Upper lobe of left lung (tissue), 6 donors: ENCODE measurements at regions not wholly inside any gene's neighbourhood (a gene's known extent, or its start where the extent isn't known, plus 50 kb on each side); places are given as distances from the start of the nearest gene placed in this dataset.
"Not testable (repeated sequence)": the region's sequence is repeated elsewhere in the genome, so short reads cannot be mapped to it uniquely, and the experiment has no call there.

Experiments
- ATAC-seq, 2 donors: fragments of 200-7000 bp; cut with Tn5 transposase; one replicate each; pipeline ENCODE4 v1.9.1; 2022; ENCODE audit warnings: mild to moderate bottlenecking in 2 of 2, moderate library complexity in 2 of 2; ENCODE audit not compliant: low FRiP score in 2 of 2
- DNase-seq, 2 donors: peaks; one replicate each; pipeline ENCODE4 v3.0.0-alpha.2; 2019 to 2020
- H3K27ac ChIP-seq, 4 donors: fragments of 200-600 bp; sonication (generic); one replicate each; pipeline ENCODE4 v1.5.1; 2016 to 2019
- H3K27me3 ChIP-seq, 4 donors: fragments of 200-600 bp; sonication (generic); one replicate each; pipeline ENCODE4 v1.5.1; 2017 to 2019
- H3K36me3 ChIP-seq, 4 donors: fragments of 200-600 bp; sonication (generic); one replicate each; pipeline ENCODE4 v1.5.1; 2016 to 2019
- H3K4me1 ChIP-seq, 4 donors: fragments of 200-600 bp; sonication (generic); one replicate each; pipeline ENCODE4 v1.5.1; 2018 to 2019
- H3K4me3 ChIP-seq, 4 donors: fragments of 200-600 bp; sonication (generic); one replicate each; pipeline ENCODE4 v1.5.1; 2017 to 2019; ENCODE audit warnings: mild to moderate bottlenecking in 2 of 4, moderate library complexity in 1 of 4
- H3K9me3 ChIP-seq, 4 donors: fragments of 200-600 bp; sonication (generic); one replicate each; pipeline ENCODE4 v1.5.1; 2018 to 2019
- EP300 ChIP-seq, 4 donors: sonication (generic); formaldehyde crosslinking; IDR thresholded peaks; one replicate each; pipeline ENCODE4 v1.5.1; 2017; ENCODE audit warnings: antibody characterized with exemption in 4 of 4, control low read depth in 2 of 4
- POLR2A ChIP-seq, 4 donors: fragments of 450-650 bp; IDR thresholded peaks; one replicate each; pipeline ENCODE4 v1.5.1; 2016 to 2017; ENCODE audit warnings: antibody characterized with exemption in 4 of 4, mild to moderate bottlenecking in 2 of 4
- POLR2AphosphoS5 ChIP-seq, 2 donors: sonication (generic); formaldehyde crosslinking; IDR thresholded peaks; one replicate each; pipeline ENCODE4 v1.5.1; 2017; ENCODE audit warnings: antibody characterized with exemption in 2 of 2
- WGBS, 2 donors: methylation state at CpG; one replicate each; pipeline ENCODE4 v1.1.5; 2017 to 2018; 5-methylcytosine and 5-hydroxymethylcytosine counted together
- TF ChIP-seq, protein P1 (sequence below), 6 experiments: fragments of 450-650 bp in 4 of 6; fragments of 200-600 bp in 2 of 6; sonication (generic) in 2 of 6; IDR thresholded peaks; one replicate each; pipeline ENCODE4 v1.5.1; 2016 to 2019; ENCODE audit warnings: antibody characterized with exemption in 6 of 6
- donor health status: DM: no; HTN: no; CAD: no; lungs with moderate emphysema.
- donor health status: DM: no; HTN: yes; CAD: no; lungs with severe emphysema.

DNA sequence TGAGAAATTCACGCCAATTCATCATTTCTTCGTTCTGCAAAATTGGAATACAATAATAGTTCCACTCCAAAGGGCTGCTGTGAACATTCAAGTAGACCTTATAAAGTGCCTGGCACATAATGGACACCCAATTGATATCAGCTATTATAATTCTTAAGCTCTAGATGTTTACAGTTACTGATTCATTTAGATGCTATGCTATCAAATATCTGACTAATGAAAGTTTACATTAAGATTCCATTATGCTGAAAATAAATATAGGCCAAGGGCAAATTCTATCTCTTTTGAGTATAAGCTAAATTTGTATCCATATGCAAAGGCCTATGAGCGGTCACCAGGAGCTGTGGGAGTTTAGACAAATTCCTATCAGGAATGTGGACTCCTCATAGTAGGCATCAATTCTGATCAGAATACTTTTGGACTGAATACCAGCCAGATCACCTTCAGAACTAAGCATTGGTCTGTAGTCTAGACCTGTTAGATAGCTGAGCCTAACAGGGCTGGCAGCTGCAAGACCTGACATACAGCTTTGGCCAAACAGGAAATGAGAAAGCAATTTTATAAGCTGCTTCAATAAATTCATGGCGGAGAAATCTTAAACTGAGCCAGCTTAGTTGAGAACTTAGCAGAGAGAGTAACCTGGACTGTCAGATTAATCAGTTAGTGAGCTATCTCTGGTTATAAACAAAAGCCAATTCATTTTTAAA lies 384.3 kb upstream of the ACTRT1 start:
- no peak overlapping the region for H3K4me3 ChIP-seq
- no peaks in the 10 kb centered on the region for H3K9me3 ChIP-seq
- no peaks in the 10 kb centered on the region for H3K4me1 ChIP-seq
- no peak overlapping the region for H3K27ac ChIP-seq
- no peaks in the 10 kb centered on the region for H3K27me3 ChIP-seq
- 73 to 76% methylated on average over 4 of the region's 4 CpGs for WGBS, 2 donors
- H3K36me3 ChIP-seq, result no peaks in the 10 kb centered on the region
- DNase-seq (no peak), ATAC-seq (no peak)
- TF ChIP-seq EP300 (IDR thresholded peaks at IDR 0.05) (no peak), POLR2A (IDR thresholded peaks at IDR 0.05) (no peak), POLR2AphosphoS5 (IDR thresholded peaks at IDR 0.05) (no peak)
- TF ChIP-seq, protein P1, sequence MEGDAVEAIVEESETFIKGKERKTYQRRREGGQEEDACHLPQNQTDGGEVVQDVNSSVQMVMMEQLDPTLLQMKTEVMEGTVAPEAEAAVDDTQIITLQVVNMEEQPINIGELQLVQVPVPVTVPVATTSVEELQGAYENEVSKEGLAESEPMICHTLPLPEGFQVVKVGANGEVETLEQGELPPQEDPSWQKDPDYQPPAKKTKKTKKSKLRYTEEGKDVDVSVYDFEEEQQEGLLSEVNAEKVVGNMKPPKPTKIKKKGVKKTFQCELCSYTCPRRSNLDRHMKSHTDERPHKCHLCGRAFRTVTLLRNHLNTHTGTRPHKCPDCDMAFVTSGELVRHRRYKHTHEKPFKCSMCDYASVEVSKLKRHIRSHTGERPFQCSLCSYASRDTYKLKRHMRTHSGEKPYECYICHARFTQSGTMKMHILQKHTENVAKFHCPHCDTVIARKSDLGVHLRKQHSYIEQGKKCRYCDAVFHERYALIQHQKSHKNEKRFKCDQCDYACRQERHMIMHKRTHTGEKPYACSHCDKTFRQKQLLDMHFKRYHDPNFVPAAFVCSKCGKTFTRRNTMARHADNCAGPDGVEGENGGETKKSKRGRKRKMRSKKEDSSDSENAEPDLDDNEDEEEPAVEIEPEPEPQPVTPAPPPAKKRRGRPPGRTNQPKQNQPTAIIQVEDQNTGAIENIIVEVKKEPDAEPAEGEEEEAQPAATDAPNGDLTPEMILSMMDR (IDR thresholded peaks at IDR 0.05), result no peak

GRCh38 chrX:128425546-128425945 lies 373.3 kb upstream of the ACTRT1 start:
- H3K9me3 ChIP-seq, result no peaks in the 10 kb centered on the region
- H3K36me3 ChIP-seq, result no peaks in the 10 kb centered on the region
- no peak overlapping the region for H3K4me3 ChIP-seq
- no peak overlapping the region for H3K27ac ChIP-seq
- no peaks in the 10 kb centered on the region for H3K4me1 ChIP-seq
- H3K27me3 ChIP-seq, result no peaks in the 10 kb centered on the region
- TF ChIP-seq, protein P1 (IDR thresholded peaks at IDR 0.05), result no peak
- TF ChIP-seq POLR2A (IDR thresholded peaks at IDR 0.05), result no peak
- no peak for TF ChIP-seq EP300 (IDR thresholded peaks at IDR 0.05)
- no peak for TF ChIP-seq POLR2AphosphoS5 (IDR thresholded peaks at IDR 0.05)
- DNase-seq (no peak), ATAC-seq (no peak)

DNA sequence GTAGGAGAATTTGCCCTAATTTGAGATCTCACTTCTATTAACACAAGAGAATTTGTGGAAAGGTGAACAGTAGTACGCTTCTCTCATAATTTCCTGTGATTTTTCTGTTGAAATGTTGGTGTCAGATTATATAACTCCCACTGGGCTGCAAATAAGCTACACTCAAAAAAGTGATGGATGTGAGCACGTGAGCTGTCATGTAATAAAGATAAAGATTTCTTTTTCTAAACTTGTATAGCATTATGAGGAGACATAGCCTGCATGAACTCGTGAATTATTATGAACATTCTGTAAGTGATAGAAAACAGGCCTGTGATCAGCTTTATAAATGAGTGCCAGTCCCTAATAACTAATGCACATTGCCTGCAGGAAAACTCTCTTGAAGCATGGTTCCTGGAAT lies 356.6 kb upstream of the ACTRT1 start:
- no peak overlapping the region for H3K27ac ChIP-seq
- 40 to 64% methylated on average over 3 of the region's 3 CpGs for WGBS, 2 donors
- ATAC-seq, result no peak
- no peak overlapping the region for H3K4me3 ChIP-seq
- H3K36me3 ChIP-seq, result no peaks in the 10 kb centered on the region
- DNase-seq, result no peak
- H3K9me3 ChIP-seq, result no peaks in the 10 kb centered on the region
- TF ChIP-seq, protein P1 (IDR thresholded peaks at IDR 0.05), result no peak
- TF ChIP-seq POLR2A (IDR thresholded peaks at IDR 0.05) (no peak), POLR2AphosphoS5 (IDR thresholded peaks at IDR 0.05) (no peak), EP300 (IDR thresholded peaks at IDR 0.05) (no peak)
- H3K27me3 ChIP-seq, result no peaks in the 10 kb centered on the region
- H3K4me1 ChIP-seq, result no peaks in the 10 kb centered on the region

GRCh38 chrX:128396601-128397000 lies 344.4 kb upstream of the ACTRT1 start:
- no peaks in the 10 kb centered on the region for H3K9me3 ChIP-seq
- ATAC-seq (no peak), DNase-seq (no peak)
- H3K36me3 ChIP-seq, result no peaks in the 10 kb centered on the region
- no peak overlapping the region for H3K27ac ChIP-seq
- H3K4me1 ChIP-seq, result no peaks in the 10 kb centered on the region
- 27 to 33% methylated on average over 3 of the region's 3 CpGs for WGBS, 2 donors
- no peak overlapping the region for H3K4me3 ChIP-seq
- TF ChIP-seq, protein P1 (IDR thresholded peaks at IDR 0.05), result no peak
- TF ChIP-seq EP300 (IDR thresholded peaks at IDR 0.05), result no peak
- no peak for TF ChIP-seq POLR2A (IDR thresholded peaks at IDR 0.05)
- no peak for TF ChIP-seq POLR2AphosphoS5 (IDR thresholded peaks at IDR 0.05)
- H3K27me3 ChIP-seq, result no peaks in the 10 kb centered on the region

DNA sequence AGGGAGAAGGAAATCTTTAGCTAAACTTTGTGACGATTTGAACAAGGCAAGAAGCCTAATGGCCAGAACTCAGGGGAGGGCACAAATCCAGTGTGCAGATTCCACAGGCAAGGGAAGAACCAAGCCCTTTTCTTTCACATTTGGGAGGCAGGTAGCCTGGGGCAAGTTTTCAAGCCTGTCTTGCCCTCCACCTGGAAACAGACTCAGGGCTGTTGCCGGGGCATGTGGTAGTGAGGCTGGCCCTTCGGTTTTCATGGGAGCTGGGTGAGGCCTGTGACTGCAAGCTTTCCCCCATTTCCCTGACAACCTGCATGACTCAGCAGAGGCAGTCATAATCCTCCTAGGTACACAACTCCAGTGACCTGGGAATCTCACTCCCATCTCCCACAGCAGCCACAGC lies 331.6 kb upstream of the ACTRT1 start:
- H3K27me3 ChIP-seq, H3K27ac ChIP-seq, H3K4me3 ChIP-seq, H3K9me3 ChIP-seq, H3K4me1 ChIP-seq, DNase-seq, ATAC-seq, H3K36me3 ChIP-seq: not testable (repeated sequence)
- WGBS, 2 donors, result 33 to 72% methylated on average over 1 to 3 of the region's 3 CpGs
